NCI-H146 (cell line): ENCODE measurements at regions not wholly inside any gene's neighbourhood (a gene's known extent, or its start where the extent isn't known, plus 50 kb on each side); places are given as distances from the start of the nearest gene placed in this dataset.
A peak's percentile ranks its signal among the peaks of the same experiment; 100 is the strongest.

Experiments
- DNase-seq: peaks from one replicate; lab custom pipeline; 2025; lab: John Stamatoyannopoulos, UW

- DNase-seq, result no peak
Observed at GRCh38 chr2:9681427-9681817, 50.6 kb upstream of the YWHAQ start.

- no peak for DNase-seq
Observed at GRCh38 chr2:9685637-9686036, 54.8 kb upstream of the YWHAQ start.

GRCh38 chr2:9686061-9686460, 55.3 kb upstream of the YWHAQ start:
- DNase-seq, result no peak

GRCh38 chr2:9690252-9690651, 59.5 kb upstream of the YWHAQ start:
- no peak for DNase-seq

- no peak for DNase-seq
Observed at GRCh38 chr2:9690716-9691498, 60.1 kb upstream of the YWHAQ start.

GRCh38 chr2:9692456-9693195, 61.8 kb upstream of the YWHAQ start:
- DNase-seq, result no peak

- no peak for DNase-seq
Observed at GRCh38 chr2:9693196-9693491, 62.3 kb upstream of the YWHAQ start.

- no peak for DNase-seq
Observed at GRCh38 chr2:9693646-9694045, 62.8 kb upstream of the YWHAQ start.

- no peak for DNase-seq
Observed at GRCh38 chr2:9694661-9695234, 64.0 kb upstream of the YWHAQ start.

- DNase-seq, result no peak
Observed at GRCh38 chr2:9695941-9696340, 65.1 kb upstream of the YWHAQ start.

GRCh38 chr2:9696731-9697130, 65.9 kb upstream of the YWHAQ start:
- no peak for DNase-seq

- DNase-seq, result no peak
Observed at GRCh38 chr2:9697909-9698308, 67.1 kb upstream of the YWHAQ start.

- no peak for DNase-seq
Observed at GRCh38 chr2:9699139-9700108, 68.6 kb upstream of the YWHAQ start.

GRCh38 chr2:9700109-9700495, 69.3 kb upstream of the YWHAQ start:
- DNase-seq, result no peak

GRCh38 chr2:9702604-9703084, 71.8 kb upstream of the YWHAQ start:
- DNase-seq, result no peak

- peak; percentile 29 for DNase-seq
Observed at GRCh38 chr2:9703085-9703678, 72.4 kb upstream of the YWHAQ start.

- no peak for DNase-seq
Observed at GRCh38 chr2:9703701-9704221, 73.0 kb upstream of the YWHAQ start.

- DNase-seq, result no peak
Observed at GRCh38 chr2:9704600-9704999, 73.8 kb upstream of the YWHAQ start.

- no peak for DNase-seq
Observed at GRCh38 chr2:9705196-9705595, 74.4 kb upstream of the YWHAQ start.

GRCh38 chr2:9707008-9707407, 76.2 kb upstream of the YWHAQ start:
- DNase-seq, result no peak

- DNase-seq, result no peak
Observed at GRCh38 chr2:9707611-9708160, 76.9 kb upstream of the YWHAQ start.
